A673 (cell line): ENCODE measurements at regions not wholly inside any gene's neighbourhood (a gene's known extent, or its start where the extent isn't known, plus 50 kb on each side); places are given as distances from the start of the nearest gene placed in this dataset.

Source experiments
- BruUV-seq: library from RNA; stranded (reverse); fragments of 400-500 nt; replicated peaks from 2 replicates; lab custom pipeline; 2021; lab: Mats Ljungman, UMichigan
- CTCF ChIA-PET: fragments of 300-600 bp; sonication (Branson Sonifier 250); formaldehyde crosslinking; loops from one replicate; lab custom pipeline; 2022; ENCODE audit warnings: antibody characterized with exemption; lab: Charles Lee
- POLR2A ChIA-PET: fragments of 300-600 bp; sonication (Branson Sonifier 250); formaldehyde crosslinking; loops from one replicate; lab custom pipeline; 2022; ENCODE audit warnings: antibody characterized with exemption; ENCODE audit not compliant: low non-redundant PET; lab: Charles Lee
- DNase-seq: peaks from one replicate; pipeline ENCODE4 v3.0.0-alpha.2; 2015; ENCODE audit warnings: low spot score
- H3K27ac ChIP-seq: fragments of 200-600 bp; sonication (generic); 2 replicates; pipeline ENCODE4 v1.5.1; 2016; ENCODE audit warnings: mixed run types, low read depth, mild to moderate bottlenecking, mixed read lengths, antibody characterized with exemption, low read length; ENCODE audit not compliant: poor library complexity, severe bottlenecking
- H3K27me3 ChIP-seq: fragments of 200-600 bp; sonication (generic); replicated peaks from 2 replicates; pipeline ENCODE4 v1.6.1; 2017; ENCODE audit warnings: mixed run types, low read depth, mild to moderate bottlenecking, mixed read lengths, antibody characterized with exemption, low read length; ENCODE audit not compliant: insufficient read depth, poor library complexity
- H3K36me3 ChIP-seq: fragments of 200-600 bp; sonication (generic); 2 replicates; pipeline ENCODE4 v1.6.1; 2016; ENCODE audit warnings: mixed run types, mild to moderate bottlenecking, mixed read lengths, antibody characterized with exemption, low read length; ENCODE audit not compliant: insufficient read depth, poor library complexity, severe bottlenecking
- H3K4me1 ChIP-seq: fragments of 200-600 bp; sonication (generic); 2 replicates; pipeline ENCODE4 v1.6.1; 2017; ENCODE audit warnings: mixed run types, mild to moderate bottlenecking, mixed read lengths, antibody characterized with exemption, low read length; ENCODE audit not compliant: insufficient read depth, poor library complexity, severe bottlenecking
- H3K4me3 ChIP-seq: fragments of 200-600 bp; sonication (generic); 2 replicates; pipeline ENCODE4 v1.5.1; 2016; ENCODE audit warnings: low read depth, mixed run types, mild to moderate bottlenecking, mixed read lengths, low read length; ENCODE audit not compliant: poor library complexity, severe bottlenecking
- H3K9me3 ChIP-seq: fragments of 200-600 bp; sonication (generic); 2 replicates; pipeline ENCODE4 v1.6.1; 2016; ENCODE audit warnings: mixed run types, low read depth, mild to moderate bottlenecking, mixed read lengths, antibody characterized with exemption, low read length; ENCODE audit not compliant: poor library complexity, severe bottlenecking
- CTCF ChIP-seq: fragments of 300-800, 200-600 bp; sonication (generic); conservative IDR thresholded peaks from 2 replicates; pipeline ENCODE4 v1.5.1; 2017; ENCODE audit warnings: low read depth, mild to moderate bottlenecking, antibody characterized with exemption, low read length, moderate library complexity, mixed read lengths
- EZH2 ChIP-seq: fragments of 200-600 bp; sonication (generic); IDR thresholded peaks from 2 replicates; pipeline ENCODE4 v1.6.1; 2017; ENCODE audit warnings: borderline replicate concordance, low read depth, mild to moderate bottlenecking, mixed read lengths, antibody characterized with exemption, low read length; ENCODE audit not compliant: poor library complexity, severe bottlenecking
- intact Hi-C: fragments of 100-400 bp; cut with micrococcal nuclease; formaldehyde crosslinking; loops from one replicate; pipeline ENCODE4 v1.10.0; 2022; ENCODE audit not compliant: unreplicated experiment

GRCh38 chr2:76584474-76584873 lies 873.8 kb upstream of the GCFC2 start:
- TF ChIP-seq CTCF (no peak), EZH2 (no peak)
- no TSS peak for BruUV-seq
- H3K36me3 ChIP-seq, result no peaks in the 10 kb centered on the region
- ChIA-PET POLR2A (no interaction called here), CTCF (no interaction called here)
- no peaks in the 10 kb centered on the region for H3K27me3 ChIP-seq
- intact Hi-C loops, result no loop called here
- no peaks in the 10 kb centered on the region for H3K4me1 ChIP-seq
- no peaks in the 10 kb centered on the region for H3K9me3 ChIP-seq
- no peak for DNase-seq
- H3K27ac ChIP-seq, result no peak overlapping the region
- no peak overlapping the region for H3K4me3 ChIP-seq

GRCh38 chr2:76579911-76580310 lies 869.2 kb upstream of the GCFC2 start:
- no TSS peak for BruUV-seq
- no peaks in the 10 kb centered on the region for H3K9me3 ChIP-seq
- intact Hi-C loops, result no loop called here
- DNase-seq, result no peak
- TF ChIP-seq CTCF (no peak), EZH2 (no peak)
- no peak overlapping the region for H3K4me3 ChIP-seq
- no peak overlapping the region for H3K27ac ChIP-seq
- ChIA-PET POLR2A (no interaction called here), CTCF (no interaction called here)
- H3K36me3 ChIP-seq, result no peaks in the 10 kb centered on the region
- no peaks in the 10 kb centered on the region for H3K27me3 ChIP-seq
- H3K4me1 ChIP-seq, result no peaks in the 10 kb centered on the region

GRCh38 chr2:76572981-76573380 lies 862.3 kb upstream of the GCFC2 start:
- H3K27ac ChIP-seq, result no peak overlapping the region
- POLR2A ChIA-PET, result no interaction called here
- DNase-seq, result no peak

More at GRCh38 chr2:76572981-76573380, 862.3 kb upstream of the GCFC2 start:
- no TSS peak for BruUV-seq
- Histone ChIP-seq H3K27me3 (no peaks in the 10 kb centered on the region), H3K9me3 (no peaks in the 10 kb centered on the region), H3K36me3 (no peaks in the 10 kb centered on the region), H3K4me1 (no peaks in the 10 kb centered on the region), H3K4me3 (no peak overlapping the region)
- TF ChIP-seq CTCF, result no peak
- TF ChIP-seq EZH2, result no peak
- intact Hi-C loops, result no loop called here
- CTCF ChIA-PET, result no interaction called here
